H1 (cell line): ENCODE measurements at regions not wholly inside any gene's neighbourhood (a gene's known extent, or its start where the extent isn't known, plus 50 kb on each side); places are given as distances from the start of the nearest gene placed in this dataset.

Experiments
- CTCF ChIA-PET: fragments of 300-600 bp; sonication (Branson Sonifier 250); formaldehyde crosslinking; loops from one replicate; lab custom pipeline; 2021; ENCODE audit not compliant: partially characterized antibody; lab: Charles Lee
- POLR2A ChIA-PET: fragments of 300-600 bp; sonication (Branson Sonifier 250); formaldehyde crosslinking; loops from one replicate; lab custom pipeline; 2021; ENCODE audit warnings: inconsistent platforms; ENCODE audit not compliant: partially characterized antibody; lab: Charles Lee
- DNase-seq, 2 experiments: peaks; one replicate each; pipeline versions ENCODE4 v3.0.0 to v3.0.0-alpha.2; 2010 to 2022; ENCODE audit warnings: low spot score in 2 of 2, low read depth in 1 of 2, mixed read lengths in 1 of 2
- FAIRE-seq: peaks from 2 replicates; lab custom pipeline; 2011; peaks lifted over from hg19 to GRCh38; lab: Jason Lieb, UNC
- H2AFZ ChIP-seq: 2 replicates; pipeline ENCODE4 v1.8.1; 2012; ENCODE audit warnings: low read length, inconsistent platforms
- H2AK5ac ChIP-seq: 2 replicates; pipeline ENCODE4 v1.6.1; 2013; ENCODE audit warnings: low read depth, low read length
- H2BK120ac ChIP-seq: replicated peaks from 2 replicates; pipeline ENCODE3; 2013; ENCODE audit warnings: low read depth, low read length, inconsistent platforms
- H2BK12ac ChIP-seq: 2 replicates; pipeline ENCODE4 v1.6.1; 2013; ENCODE audit warnings: low read depth, low read length
- H2BK15ac ChIP-seq: 2 replicates; pipeline ENCODE4 v1.6.1; 2013; ENCODE audit warnings: low read length
- H2BK20ac ChIP-seq: 2 replicates; pipeline ENCODE4 v1.6.1; 2013; ENCODE audit warnings: low read length
- H2BK5ac ChIP-seq: 2 replicates; pipeline ENCODE4 v1.6.1; 2013; ENCODE audit warnings: low read depth, low read length
- H3K14ac ChIP-seq: 2 replicates; pipeline ENCODE4 v1.6.1; 2013; ENCODE audit warnings: inconsistent platforms; ENCODE audit not compliant: insufficient read length
- H3K18ac ChIP-seq: 2 replicates; pipeline ENCODE4 v1.6.1; 2013; ENCODE audit warnings: low read length; ENCODE audit errors: extremely low read depth
- H3K23ac ChIP-seq: 2 replicates; pipeline ENCODE4 v1.6.1; 2013; ENCODE audit warnings: inconsistent platforms; ENCODE audit not compliant: insufficient read length
- H3K23me2 ChIP-seq: 2 replicates; pipeline ENCODE4 v1.6.1; 2013; ENCODE audit warnings: low read depth, low read length
- H3K27ac ChIP-seq: 2 replicates; pipeline ENCODE4 v1.6.1; 2011; ENCODE audit warnings: low read depth, low read length, inconsistent platforms
- H3K27me3 ChIP-seq, 4 experiments: replicated peaks in 1 of 4; 1 replicate in 1 of 4; 2 replicates in 3 of 4; pipeline versions ENCODE4 v1.6.1 to v1.8.1; 2011 to 2013; ENCODE audit warnings: low read length in 3 of 4, mild to moderate bottlenecking in 3 of 4, inconsistent platforms in 2 of 4, mixed read lengths in 2 of 4, moderate library complexity in 1 of 4; ENCODE audit not compliant: control insufficient read depth in 3 of 4, insufficient read depth in 3 of 4; ENCODE audit errors: extremely low read depth in 1 of 4
- H3K36me3 ChIP-seq, 4 experiments: 2 replicates each; pipeline versions ENCODE4 v1.6.1 to v1.8.1; 2011 to 2013; ENCODE audit warnings: mild to moderate bottlenecking in 4 of 4, low read length in 3 of 4, moderate library complexity in 2 of 4, control low read depth in 1 of 4, inconsistent platforms in 1 of 4; ENCODE audit not compliant: insufficient read depth in 4 of 4, control insufficient read depth in 2 of 4
- H3K4ac ChIP-seq: replicated peaks from 2 replicates; pipeline ENCODE3; 2013; ENCODE audit warnings: low read length, low read depth, mixed read lengths, inconsistent platforms; ENCODE audit not compliant: insufficient read length
- H3K4me1 ChIP-seq, 4 experiments: replicated peaks in 1 of 4; 1 replicate in 1 of 4; 2 replicates in 3 of 4; pipeline versions ENCODE4 v1.6.1 to v1.8.1; 2011 to 2013; ENCODE audit warnings: low read length in 3 of 4, inconsistent platforms in 2 of 4, mixed read lengths in 1 of 4; ENCODE audit not compliant: insufficient read depth in 4 of 4, control insufficient read depth in 3 of 4
- H3K4me2 ChIP-seq, 2 experiments: 2 replicates each; pipeline versions ENCODE4 v1.6.1 to v1.8.1; 2011 to 2013; ENCODE audit warnings: low read depth in 2 of 2, low read length in 2 of 2, control low read depth in 1 of 2, inconsistent platforms in 1 of 2, mild to moderate bottlenecking in 1 of 2; ENCODE audit not compliant: insufficient read depth in 1 of 2
- H3K4me3 ChIP-seq, 4 experiments: fragments of 200-600, 300-600 bp in 1 of 4; sonication (generic), shearing (Covaris generic), sonication (Bioruptor Twin) in 1 of 4; 2 replicates each; pipeline versions ENCODE4 v1.5.1 to v1.8.1; 2011 to 2016; ENCODE audit warnings: low read length in 4 of 4, low read depth in 3 of 4, control low read depth in 2 of 4, inconsistent platforms in 2 of 4, mild to moderate bottlenecking in 2 of 4, mixed read lengths in 1 of 4, moderate library complexity in 1 of 4; ENCODE audit not compliant: insufficient read depth in 2 of 4; ENCODE audit errors: extremely low read depth in 1 of 4
- H3K56ac ChIP-seq: replicated peaks from 2 replicates; pipeline ENCODE3; 2013; ENCODE audit warnings: low read depth, mild to moderate bottlenecking, mixed read lengths, low read length, inconsistent platforms; ENCODE audit not compliant: insufficient read length
- H3K79me1 ChIP-seq: 2 replicates; pipeline ENCODE4 v1.6.1; 2013; ENCODE audit warnings: low read depth, low read length, control low read depth
- H3K79me2 ChIP-seq, 2 experiments: 2 replicates each; pipeline versions ENCODE4 v1.6.1 to v1.8.1; 2012 to 2013; ENCODE audit warnings: low read length in 2 of 2, mild to moderate bottlenecking in 2 of 2, inconsistent platforms in 1 of 2; ENCODE audit not compliant: insufficient read depth in 2 of 2, control insufficient read depth in 1 of 2
- H3K9ac ChIP-seq, 4 experiments: replicated peaks in 1 of 4; 1 replicate in 1 of 4; 2 replicates in 3 of 4; pipeline versions ENCODE4 v1.6.1 to v1.8.1; 2011 to 2013; ENCODE audit warnings: low read depth in 3 of 4, low read length in 3 of 4, control low read depth in 2 of 4, mild to moderate bottlenecking in 2 of 4, moderate library complexity in 2 of 4, inconsistent platforms in 1 of 4; ENCODE audit errors: extremely low read depth in 1 of 4
- H3K9me3 ChIP-seq, 2 experiments: 2 replicates each; pipeline versions ENCODE4 v1.6.1 to v1.8.1; 2012 to 2013; ENCODE audit warnings: mild to moderate bottlenecking in 2 of 2, moderate library complexity in 2 of 2, control low read depth in 1 of 2, inconsistent platforms in 1 of 2, low read depth in 1 of 2, low read length in 1 of 2, mixed read lengths in 1 of 2; ENCODE audit not compliant: insufficient read depth in 2 of 2
- H4K20me1 ChIP-seq, 2 experiments: replicated peaks in 1 of 2; 2 replicates each; pipeline versions ENCODE3 to v1.8.1; 2011 to 2013; ENCODE audit warnings: inconsistent platforms in 2 of 2, low read length in 2 of 2, mild to moderate bottlenecking in 1 of 2; ENCODE audit not compliant: insufficient read depth in 2 of 2, control insufficient read depth in 1 of 2
- H4K5ac ChIP-seq: 2 replicates; pipeline ENCODE4 v1.6.1; 2013; ENCODE audit warnings: low read length, low read depth, mixed read lengths, inconsistent platforms; ENCODE audit not compliant: insufficient read length
- H4K8ac ChIP-seq: 2 replicates; pipeline ENCODE4 v1.8.0; 2013; ENCODE audit warnings: mild to moderate bottlenecking, moderate library complexity, low read length, inconsistent platforms; ENCODE audit not compliant: insufficient read depth; ENCODE audit errors: extremely low read depth
- H4K91ac ChIP-seq: replicated peaks from 2 replicates; pipeline ENCODE3; 2013; ENCODE audit warnings: low read length, mixed read lengths, inconsistent platforms; ENCODE audit not compliant: insufficient read length
- BRCA1 ChIP-seq: IDR thresholded peaks from 2 replicates; pipeline ENCODE4 v1.6.1; 2012; ENCODE audit warnings: low read depth, low read length, improper control_type of control experiment
- CHD2 ChIP-seq: IDR thresholded peaks from 2 replicates; pipeline ENCODE4 v1.6.1; 2012; ENCODE audit warnings: low read length, improper control_type of control experiment
- CREB1 ChIP-seq: IDR thresholded peaks from 2 replicates; pipeline ENCODE4 v1.6.1; 2012; ENCODE audit warnings: inconsistent platforms
- EP300 ChIP-seq, 2 experiments: IDR thresholded peaks; 1 replicate in 1 of 2; 2 replicates in 1 of 2; pipeline ENCODE4 v1.6.1; 2011 to 2012; ENCODE audit warnings: low read depth in 2 of 2, low read length in 2 of 2, mild to moderate bottlenecking in 2 of 2, borderline replicate concordance in 1 of 2, inconsistent platforms in 1 of 2, moderate library complexity in 1 of 2
- KDM4A ChIP-seq: IDR thresholded peaks from one replicate; pipeline ENCODE4 v1.7.1; 2012; ENCODE audit warnings: low read depth, mild to moderate bottlenecking, moderate library complexity, low read length, inconsistent platforms; ENCODE audit not compliant: severe bottlenecking
- MAFK ChIP-seq: IDR thresholded peaks from 2 replicates; pipeline ENCODE4 v1.6.1; 2012; ENCODE audit warnings: low read depth, mild to moderate bottlenecking, improper control_type of control experiment, low read length
- NANOG ChIP-seq: IDR thresholded peaks from 2 replicates; pipeline ENCODE4 v1.6.1; 2011; ENCODE audit warnings: low read length, low read depth, mild to moderate bottlenecking, inconsistent platforms; ENCODE audit not compliant: insufficient read depth, poor library complexity, severe bottlenecking
- NRF1 ChIP-seq: IDR thresholded peaks from 2 replicates; pipeline ENCODE4 v1.6.1; 2011; ENCODE audit warnings: mild to moderate bottlenecking, low read depth, low read length, improper control_type of control experiment
- POLR2A ChIP-seq, 2 experiments: IDR thresholded peaks; 1 replicate in 1 of 2; 2 replicates in 1 of 2; pipeline ENCODE4 v1.6.1; 2011; ENCODE audit warnings: low read depth in 2 of 2, low read length in 2 of 2, mild to moderate bottlenecking in 2 of 2; ENCODE audit errors: control extremely low read depth in 1 of 2
- POLR2AphosphoS5 ChIP-seq: IDR thresholded peaks from 2 replicates; pipeline ENCODE4 v1.6.1; 2011; ENCODE audit warnings: low read depth, low read length
- RAD21 ChIP-seq, 2 experiments: IDR thresholded peaks in 1 of 2; conservative IDR thresholded peaks in 1 of 2; 2 replicates each; pipeline ENCODE4 v1.6.1; 2011; ENCODE audit warnings: low read depth in 2 of 2, low read length in 2 of 2, improper control_type of control experiment in 1 of 2, inconsistent platforms in 1 of 2, mild to moderate bottlenecking in 1 of 2, moderate library complexity in 1 of 2
- RXRA ChIP-seq: IDR thresholded peaks from 2 replicates; pipeline ENCODE4 v1.6.1; 2011; ENCODE audit warnings: low read depth, mild to moderate bottlenecking, low read length, moderate library complexity; ENCODE audit not compliant: insufficient read depth
- TAF1 ChIP-seq: IDR thresholded peaks from 2 replicates; pipeline ENCODE4 v1.6.1; 2011; ENCODE audit warnings: mild to moderate bottlenecking, low read depth, low read length
- TAF7 ChIP-seq: optimal IDR thresholded peaks from 2 replicates; pipeline ENCODE3; 2011; ENCODE audit warnings: low read depth, mild to moderate bottlenecking, inconsistent platforms, low read length, moderate library complexity, borderline replicate concordance
- WGBS, 2 experiments: shearing (Covaris generic) in 1 of 2; methylation state at CpG; one replicate each; pipeline versions ENCODE4 v1.1.6 to v1.1.7; 2013 to 2015; ENCODE audit warnings: low lambda C conversion rate in 2 of 2, mixed read lengths in 2 of 2, inconsistent platforms in 1 of 2, low coverage in 1 of 2, missing lambda C conversion rate in 1 of 2; ENCODE audit not compliant: insufficient replicate concordance in 2 of 2, insufficient coverage in 1 of 2, insufficient read length in 1 of 2; ENCODE audit errors: extremely low coverage in 1 of 2, missing lambda C conversion rate in 1 of 2; 5-methylcytosine and 5-hydroxymethylcytosine counted together
- TF ChIP-seq, protein P1 (sequence below): IDR thresholded peaks from 2 replicates; pipeline ENCODE4 v1.6.1; 2012; ENCODE audit warnings: inconsistent platforms

DNA sequence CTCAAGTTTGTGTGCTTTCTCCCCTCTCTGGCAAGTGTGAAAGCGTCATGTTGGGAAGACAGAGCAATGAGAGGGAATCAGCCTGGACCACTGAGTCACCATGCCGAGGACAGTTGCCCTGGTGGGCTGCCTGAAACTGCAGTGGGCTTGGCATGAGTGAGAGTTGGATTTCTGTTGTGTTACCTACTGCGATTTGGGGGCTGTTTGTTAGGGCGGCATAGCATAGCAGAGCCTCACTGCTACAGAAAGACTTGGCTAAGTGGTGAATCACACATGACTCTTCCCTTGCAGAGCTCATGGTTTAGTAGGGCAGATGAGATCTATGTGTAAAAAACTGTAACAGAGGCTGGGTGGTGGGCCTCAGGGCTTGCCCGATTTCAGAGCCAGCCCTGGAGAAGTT lies 324.6 kb downstream of the C16orf95 start:
- Histone ChIP-seq H3K23me2 (no peaks in the 10 kb centered on the region), H4K91ac (no peak overlapping the region), H3K27me3 (no peaks in the 10 kb centered on the region), H3K79me1 (no peaks in the 10 kb centered on the region), H3K36me3 (no peaks in the 10 kb centered on the region), H3K23ac (no peak overlapping the region), H3K27ac (no peak overlapping the region), H3K18ac (no peak overlapping the region), H3K56ac (no peak overlapping the region), H4K8ac (no peak overlapping the region), H2BK120ac (no peak overlapping the region), H2BK20ac (no peak overlapping the region), H3K4me1 (no peaks in the 10 kb centered on the region; a peak in 1 of 7 replicates), H4K20me1 (no peaks in the 10 kb centered on the region), H2BK12ac (no peak overlapping the region), H3K79me2 (no peaks in the 10 kb centered on the region), H4K5ac (no peak overlapping the region), H3K9ac (no peak overlapping the region), H2BK15ac (no peak overlapping the region), H3K9me3 (no peaks in the 10 kb centered on the region), H2BK5ac (no peak overlapping the region), H3K4me3 (no peak overlapping the region), H2AK5ac (no peak overlapping the region), H2AFZ (no peak overlapping the region), H3K14ac (no peak overlapping the region), H3K4me2 (no peak overlapping the region), H3K4ac (no peak overlapping the region)
- 81% methylated on average over 5 of the region's 5 CpGs; no CpG with 5 or more reads in 1 of the 2 experiments for WGBS, 2 experiments
- FAIRE-seq (no peak), DNase-seq (no peak)
- ChIA-PET CTCF (interaction anchor here (1.4 to 1.6 kb wide), 2 partner anchors 70 to 119 kb away, joined by 4 to 5 read pairs; no protein-coding TSS in a partner anchor), POLR2A (no interaction called here)
- TF ChIP-seq, protein P1, sequence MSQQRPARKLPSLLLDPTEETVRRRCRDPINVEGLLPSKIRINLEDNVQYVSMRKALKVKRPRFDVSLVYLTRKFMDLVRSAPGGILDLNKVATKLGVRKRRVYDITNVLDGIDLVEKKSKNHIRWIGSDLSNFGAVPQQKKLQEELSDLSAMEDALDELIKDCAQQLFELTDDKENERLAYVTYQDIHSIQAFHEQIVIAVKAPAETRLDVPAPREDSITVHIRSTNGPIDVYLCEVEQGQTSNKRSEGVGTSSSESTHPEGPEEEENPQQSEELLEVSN: no peak
- TF ChIP-seq RAD21 (IDR thresholded peaks at IDR 0.05 in 1 of 2, conservative IDR thresholded peaks at IDR 0.05 in 1 of 2; ENCODE audit: low read depth in 2 of 2, low read length in 2 of 2): no peak
- no peak for TF ChIP-seq EP300 (IDR thresholded peaks at IDR 0.05; ENCODE audit: borderline replicate concordance in 1 of 2, low read depth in 2 of 2, low read length in 2 of 2)
- no peak for TF ChIP-seq KDM4A
- TF ChIP-seq MAFK: no peak
- no peak for TF ChIP-seq CREB1
- no peak for TF ChIP-seq POLR2A (IDR thresholded peaks at IDR 0.05; ENCODE audit: control extremely low read depth in 1 of 2, low read depth in 2 of 2, low read length in 2 of 2)
- TF ChIP-seq NRF1: no peak
- no peak for TF ChIP-seq POLR2AphosphoS5
- TF ChIP-seq TAF1: no peak
- no peak for TF ChIP-seq TAF7
- TF ChIP-seq RXRA: no peak
- TF ChIP-seq CHD2: no peak
- TF ChIP-seq NANOG: no peak
- TF ChIP-seq BRCA1: no peak
